Right cardiac atrium (tissue), 5 donors: ENCODE measurements at regions not wholly inside any gene's neighbourhood (a gene's known extent, or its start where the extent isn't known, plus 50 kb on each side); places are given as distances from the start of the nearest gene placed in this dataset.

Experiments
- ATAC-seq, 2 donors: fragments of 200-7000 bp; cut with Tn5 transposase; one replicate each; pipeline versions ENCODE4 v1.8.0 to v1.9.1; 2020; ENCODE audit warnings: moderate library complexity in 2 of 2, mild to moderate bottlenecking in 1 of 2
- DNase-seq, 3 donors: peaks; one replicate each; pipeline ENCODE4 v3.0.0-alpha.2; 2020
- H3K27ac ChIP-seq: one replicate; pipeline ENCODE4 v1.5.1; 2013; ENCODE audit warnings: mild to moderate bottlenecking, low read length, control low read depth, moderate library complexity
- H3K27me3 ChIP-seq: one replicate; pipeline ENCODE4 v1.6.1; 2013; ENCODE audit not compliant: control insufficient read depth, insufficient read depth
- H3K4me1 ChIP-seq: one replicate; pipeline ENCODE4 v1.6.1; 2013; ENCODE audit warnings: low read length; ENCODE audit not compliant: control insufficient read depth, insufficient read depth
- H3K4me3 ChIP-seq: one replicate; pipeline ENCODE4 v1.5.1; 2013; ENCODE audit warnings: low read length, control low read depth
- H3K9me3 ChIP-seq: one replicate; pipeline ENCODE4 v1.6.1; 2013; ENCODE audit warnings: low read length; ENCODE audit not compliant: control insufficient read depth
- WGBS: extraction: QIAGEN DNeasy Blood & Tissue Kit; methylation state at CpG from one replicate; pipeline ENCODE4 v1.1.7; 2013; 5-methylcytosine and 5-hydroxymethylcytosine counted together
- intact Hi-C, 4 donors: fragments of 100-400 bp; cut with DNase I; formaldehyde crosslinking; loops; one replicate each; pipeline versions ENCODE4 v1.11.0 to v1.14.0; 2022 to 2023
- donor health status: healthy with polysubstance abuse.
- donor health status: DM: no; HTN: yes; CAD: no.
- donor health status: DM: no; HTN: no; CAD: no.
- donor health status: DM: no; HTN: yes; CAD: no; lungs with severe emphysema.
- donor health status: DM: yes; HTN: yes; CAD: no.

DNA sequence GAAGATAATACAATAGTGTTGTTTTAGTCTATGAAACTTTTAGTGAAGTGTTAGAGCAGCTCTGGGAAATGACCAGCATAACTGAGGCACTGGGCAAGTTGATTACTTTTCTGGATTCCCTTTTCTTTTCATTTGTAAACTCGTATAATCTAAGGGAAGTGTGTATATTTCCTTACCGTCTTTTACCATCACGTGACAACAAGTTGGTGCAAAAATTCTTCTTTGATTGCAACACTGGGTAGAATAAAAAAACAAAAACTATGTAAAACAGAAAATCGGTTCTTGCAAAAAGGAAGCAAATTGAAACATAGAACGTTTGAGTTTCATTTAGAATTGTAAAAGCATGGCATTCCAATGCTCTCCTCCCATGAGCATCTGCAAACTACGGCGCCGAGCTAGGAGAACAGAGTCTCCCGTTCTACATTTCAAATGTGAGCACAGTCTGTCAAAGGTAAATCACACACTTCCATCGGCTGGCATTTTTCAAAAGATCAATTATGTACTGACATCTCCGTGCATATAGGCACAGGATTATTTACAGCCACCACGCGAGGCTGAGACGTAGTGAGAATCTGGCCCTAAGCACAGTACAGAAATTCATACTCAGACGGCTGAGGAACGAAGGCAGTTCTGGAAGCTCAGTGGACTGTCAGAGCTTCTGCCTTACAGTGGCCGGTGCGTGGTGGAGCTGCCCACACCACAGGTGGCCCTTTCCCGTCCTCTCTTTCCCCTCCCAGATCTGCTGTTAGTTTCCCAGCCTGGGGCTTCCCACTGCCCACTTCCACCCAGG is 314.0 kb downstream of the BMP7 start:
- intact Hi-C loops, result no loop called here
- DNase-seq, result no peak
- H3K9me3 ChIP-seq, result no peaks in the 10 kb centered on the region
- H3K27ac ChIP-seq, result no peak overlapping the region
- H3K4me3 ChIP-seq, result no peak overlapping the region
- H3K27me3 ChIP-seq, result no peaks in the 10 kb centered on the region
- no peak for ATAC-seq
- no peaks in the 10 kb centered on the region for H3K4me1 ChIP-seq
- WGBS, result 58% methylated on average over 19 of the region's 19 CpGs

DNA sequence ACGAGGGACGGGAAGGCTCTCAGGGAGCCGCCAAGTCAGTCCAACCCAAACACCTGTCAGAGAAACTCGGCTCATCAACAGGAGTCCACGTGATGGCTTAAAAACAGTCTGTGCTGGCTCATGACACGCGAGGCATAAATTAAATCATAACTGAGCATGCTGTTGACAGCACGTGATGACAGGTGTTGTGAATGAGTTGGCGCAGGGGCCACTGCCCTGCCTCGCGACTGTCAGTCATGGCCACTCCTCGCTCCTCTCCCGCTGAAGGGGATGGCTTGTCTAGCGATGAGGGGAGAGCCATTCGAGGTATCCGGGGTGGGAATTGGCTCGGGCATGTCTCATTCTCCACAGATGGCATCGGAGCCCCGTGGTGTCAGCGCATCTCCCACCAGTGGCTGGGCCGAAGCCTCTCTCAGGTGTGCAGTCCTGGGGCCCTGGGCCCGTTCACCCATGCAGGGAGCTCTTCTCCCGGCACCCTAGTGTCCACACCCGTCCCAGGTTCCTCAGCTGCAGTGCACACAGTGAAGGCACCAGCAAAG is 313.3 kb downstream of the BMP7 start:
- H3K9me3 ChIP-seq, result no peaks in the 10 kb centered on the region
- intact Hi-C loops, result no loop called here
- no peaks in the 10 kb centered on the region for H3K4me1 ChIP-seq
- H3K27ac ChIP-seq, result no peak overlapping the region
- H3K4me3 ChIP-seq, result no peak overlapping the region
- WGBS, result 52% methylated on average over 24 of the region's 24 CpGs
- DNase-seq (no peak), ATAC-seq (no peak)
- no peaks in the 10 kb centered on the region for H3K27me3 ChIP-seq

DNA sequence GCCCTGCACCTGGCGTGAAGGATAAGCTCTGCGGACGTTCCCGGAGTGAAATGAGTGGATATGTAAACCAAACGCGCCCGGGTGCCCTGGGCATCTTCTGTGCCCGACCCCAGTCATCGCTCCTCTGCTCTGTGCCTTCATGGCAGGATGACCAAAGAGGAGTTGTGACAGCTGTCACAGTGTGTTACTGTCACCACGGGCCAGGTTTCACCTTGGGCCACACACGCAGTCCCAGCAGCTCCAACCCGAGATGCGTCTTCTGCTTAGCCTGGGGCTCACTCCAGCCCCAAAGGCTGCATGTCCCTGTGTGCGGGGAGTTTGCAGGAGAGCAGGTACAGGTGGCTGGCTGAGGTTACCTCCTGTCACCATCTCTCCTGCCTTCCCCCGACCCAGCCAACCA is 311.6 kb downstream of the BMP7 start:
- no peaks in the 10 kb centered on the region for H3K27me3 ChIP-seq
- WGBS, result 76% methylated on average over 15 of the region's 15 CpGs

DNA sequence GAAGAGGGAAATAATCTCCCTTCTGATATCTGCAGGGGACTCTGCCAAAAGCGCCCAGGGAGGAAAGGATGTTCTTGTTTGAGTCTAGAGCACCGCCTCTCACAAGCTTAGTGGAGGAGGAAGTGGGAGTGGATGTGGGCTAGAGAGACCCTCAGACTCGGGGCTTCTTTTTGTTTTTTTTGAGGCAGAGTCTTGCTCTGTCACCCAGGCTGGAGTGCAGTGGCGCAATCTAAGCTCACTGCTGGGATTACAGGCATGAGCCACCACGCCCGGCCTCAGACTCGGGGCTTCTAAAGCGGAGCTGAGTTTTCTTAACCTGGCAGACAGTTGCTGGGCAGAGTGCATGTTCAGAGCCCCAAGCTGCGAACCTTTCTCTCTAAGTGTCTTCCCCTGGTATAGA is 310.8 kb downstream of the BMP7 start:
- ATAC-seq (no peak), DNase-seq (no peak)
- Histone ChIP-seq H3K27ac (no peak overlapping the region), H3K4me3 (no peak overlapping the region), H3K4me1 (no peaks in the 10 kb centered on the region), H3K27me3 (no peaks in the 10 kb centered on the region), H3K9me3 (no peaks in the 10 kb centered on the region)
- WGBS, result 31% methylated on average over 9 of the region's 9 CpGs
- intact Hi-C loops, result no loop called here

More for the DNA sequence above, 311.6 kb downstream of the BMP7 start:
- intact Hi-C loops, result no loop called here
- Histone ChIP-seq H3K4me3 (no peak overlapping the region), H3K27ac (no peak overlapping the region), H3K4me1 (no peaks in the 10 kb centered on the region), H3K9me3 (no peaks in the 10 kb centered on the region)
- no peak for DNase-seq
- ATAC-seq, result no peak

DNA sequence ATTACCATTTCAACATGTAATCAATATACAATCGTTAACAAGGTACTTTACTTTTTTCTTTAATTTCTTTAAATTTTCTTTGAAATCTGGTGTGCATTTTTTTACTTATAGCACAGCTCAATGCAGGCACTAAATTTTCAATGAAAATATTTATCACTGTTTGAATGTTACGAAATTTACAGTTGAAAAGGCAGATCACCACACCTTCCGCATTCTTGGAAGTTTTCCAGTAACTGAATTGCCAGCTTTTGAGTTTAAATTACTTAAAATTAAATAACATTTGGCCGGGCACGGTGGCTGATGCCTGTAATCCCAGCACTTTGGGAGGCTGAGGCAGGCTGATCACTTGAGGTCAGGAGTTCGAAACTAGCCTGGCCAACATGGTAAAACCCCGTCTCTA is 309.9 kb downstream of the BMP7 start:
- H3K27ac ChIP-seq, result no peak overlapping the region
- no peaks in the 10 kb centered on the region for H3K27me3 ChIP-seq
- WGBS, result 83% methylated on average over 7 of the region's 7 CpGs
- intact Hi-C loops, result no loop called here
- ATAC-seq, result no peak
- H3K9me3 ChIP-seq, result no peaks in the 10 kb centered on the region
- no peak for DNase-seq
- no peaks in the 10 kb centered on the region for H3K4me1 ChIP-seq
- H3K4me3 ChIP-seq, result no peak overlapping the region

DNA sequence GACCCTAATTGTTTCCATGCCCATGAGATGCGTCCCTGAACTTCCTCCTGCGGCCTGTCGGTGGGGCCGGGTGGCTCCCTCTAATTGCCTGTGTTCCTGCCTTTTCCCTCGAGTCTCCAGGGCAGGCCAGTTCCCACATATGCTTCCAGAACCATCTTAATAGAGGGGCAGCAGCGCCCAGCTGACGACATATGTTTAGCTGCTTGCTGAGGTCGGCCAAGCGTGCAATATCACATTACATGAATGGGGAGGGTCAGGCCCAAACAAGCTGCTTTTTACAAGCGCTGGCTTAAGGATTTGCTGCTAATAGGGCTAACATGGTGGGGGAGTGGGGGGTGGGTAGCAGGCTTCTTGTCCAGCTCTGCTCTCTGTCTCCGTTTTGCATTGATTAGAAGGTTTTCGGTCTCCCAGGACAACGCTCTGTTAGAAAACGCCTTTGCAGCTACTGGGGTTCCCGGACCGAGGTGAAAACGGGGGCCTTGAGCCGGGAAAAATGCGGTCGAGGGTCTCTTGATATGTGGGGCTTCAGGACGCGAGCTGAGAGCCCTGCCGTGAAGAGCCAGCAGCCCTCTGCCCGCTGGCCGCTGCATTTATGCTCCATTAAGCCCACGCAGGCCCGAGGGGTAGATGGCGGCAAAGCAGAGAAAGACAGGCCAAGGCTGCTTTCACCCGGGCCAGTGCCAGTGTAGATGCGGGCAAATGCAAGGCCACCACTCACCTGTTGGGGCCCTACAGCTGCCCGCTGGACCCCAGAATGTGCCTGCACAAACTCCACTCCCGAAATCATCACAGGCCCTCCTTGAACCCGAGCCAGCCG is 308.5 kb downstream of the BMP7 start:
- H3K9me3 ChIP-seq, result no peaks in the 10 kb centered on the region
- H3K4me1 ChIP-seq, result no peaks in the 10 kb centered on the region
- DNase-seq, result no peak
- 62% methylated on average over 34 of the region's 34 CpGs for WGBS
- no peak for ATAC-seq
- intact Hi-C loops, result no loop called here
- no peaks in the 10 kb centered on the region for H3K27me3 ChIP-seq
- no peak overlapping the region for H3K27ac ChIP-seq
- no peak overlapping the region for H3K4me3 ChIP-seq

DNA sequence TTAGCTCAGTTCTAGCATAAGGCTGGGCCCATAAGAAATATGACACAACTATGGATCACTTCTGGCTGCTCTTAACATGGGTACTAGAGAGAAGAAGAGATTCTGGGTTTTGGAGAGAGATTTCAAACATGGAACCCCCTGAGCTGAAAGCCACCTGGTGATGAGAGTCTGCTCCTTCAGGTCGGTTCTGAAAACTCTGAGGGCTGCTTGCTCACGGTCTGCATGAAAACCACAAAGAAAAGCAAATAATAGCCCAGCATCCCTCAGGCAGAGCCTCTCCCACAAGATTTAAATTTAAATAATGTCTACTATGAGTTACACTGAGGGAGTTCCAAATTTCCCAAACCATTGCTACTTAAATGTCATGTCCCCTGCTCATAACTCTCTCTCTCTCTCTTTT is 301.5 kb downstream of the BMP7 start:
- Histone ChIP-seq H3K9me3 (no peaks in the 10 kb centered on the region), H3K27ac (no peak overlapping the region), H3K27me3 (no peaks in the 10 kb centered on the region), H3K4me3 (no peak overlapping the region), H3K4me1 (no peaks in the 10 kb centered on the region)
- WGBS, result 49% methylated on average over 2 of the region's 2 CpGs
- ATAC-seq (no peak), DNase-seq (no peak)
- intact Hi-C loops, result no loop called here

DNA sequence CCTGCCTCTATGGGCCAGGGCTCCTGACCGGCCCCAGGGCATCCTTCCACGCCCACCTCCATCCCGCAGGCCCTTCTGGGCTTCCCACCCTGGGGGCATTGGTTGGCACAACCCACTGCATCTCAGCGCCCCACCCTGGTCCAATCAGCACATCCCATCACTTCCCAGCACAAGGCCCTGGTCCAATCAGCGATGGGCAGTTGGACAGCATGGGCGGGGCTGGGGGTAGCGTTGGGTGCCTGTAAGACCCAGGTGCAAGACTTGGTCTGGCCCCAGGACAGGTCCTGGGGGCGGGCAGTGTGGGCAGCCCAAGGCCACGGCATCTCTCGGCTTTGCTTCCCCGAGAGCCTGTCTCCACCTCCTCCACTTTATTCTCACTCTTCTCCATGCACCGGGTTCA is 298.5 kb downstream of the BMP7 start:
- Histone ChIP-seq H3K9me3 (no peaks in the 10 kb centered on the region), H3K4me1 (no peaks in the 10 kb centered on the region), H3K27me3 (no peaks in the 10 kb centered on the region), H3K27ac (no peak overlapping the region), H3K4me3 (no peak overlapping the region)
- DNase-seq (no peak), ATAC-seq (no peak)
- WGBS, result 70% methylated on average over 12 of the region's 12 CpGs
- intact Hi-C loops, result no loop called here

DNA sequence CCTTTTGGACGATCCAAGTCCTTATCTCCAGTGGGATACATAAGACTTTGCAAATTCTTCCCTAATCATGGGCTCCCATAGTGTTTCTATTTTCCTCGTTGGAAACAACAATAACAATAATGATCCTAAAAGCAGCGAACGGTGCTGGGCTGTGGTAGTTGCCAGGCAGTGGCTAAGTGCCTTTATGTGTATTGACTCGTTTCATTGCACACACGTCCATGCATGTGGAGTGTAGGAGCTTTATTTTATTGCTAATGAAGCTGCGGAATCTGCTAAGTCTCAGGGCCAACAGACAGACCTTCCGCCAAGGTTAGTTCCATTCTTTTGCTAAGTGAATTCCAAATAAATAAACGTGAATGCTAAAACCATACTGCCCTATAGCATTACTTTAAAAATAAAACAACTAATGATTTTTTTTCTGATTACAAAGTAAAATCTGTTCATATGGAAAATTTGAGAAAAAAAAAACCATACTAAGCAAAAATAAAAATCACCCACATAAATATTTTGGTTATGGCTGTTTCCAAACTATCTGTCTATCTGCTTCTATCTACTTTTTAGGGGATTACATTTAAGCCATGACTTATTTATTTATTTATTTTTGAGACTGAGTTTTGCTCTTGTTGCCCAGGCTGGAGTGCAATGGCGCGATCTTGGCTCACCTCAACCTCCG is 297.9 kb downstream of the BMP7 start:
- H3K27ac ChIP-seq, result no peak overlapping the region
- DNase-seq (no peak), ATAC-seq (no peak)
- no peaks in the 10 kb centered on the region for H3K9me3 ChIP-seq
- H3K4me3 ChIP-seq, result no peak overlapping the region
- intact Hi-C loops, result no loop called here
- H3K27me3 ChIP-seq, result no peaks in the 10 kb centered on the region
- no peaks in the 10 kb centered on the region for H3K4me1 ChIP-seq
- WGBS, result 56% methylated on average over 12 of the region's 12 CpGs

DNA sequence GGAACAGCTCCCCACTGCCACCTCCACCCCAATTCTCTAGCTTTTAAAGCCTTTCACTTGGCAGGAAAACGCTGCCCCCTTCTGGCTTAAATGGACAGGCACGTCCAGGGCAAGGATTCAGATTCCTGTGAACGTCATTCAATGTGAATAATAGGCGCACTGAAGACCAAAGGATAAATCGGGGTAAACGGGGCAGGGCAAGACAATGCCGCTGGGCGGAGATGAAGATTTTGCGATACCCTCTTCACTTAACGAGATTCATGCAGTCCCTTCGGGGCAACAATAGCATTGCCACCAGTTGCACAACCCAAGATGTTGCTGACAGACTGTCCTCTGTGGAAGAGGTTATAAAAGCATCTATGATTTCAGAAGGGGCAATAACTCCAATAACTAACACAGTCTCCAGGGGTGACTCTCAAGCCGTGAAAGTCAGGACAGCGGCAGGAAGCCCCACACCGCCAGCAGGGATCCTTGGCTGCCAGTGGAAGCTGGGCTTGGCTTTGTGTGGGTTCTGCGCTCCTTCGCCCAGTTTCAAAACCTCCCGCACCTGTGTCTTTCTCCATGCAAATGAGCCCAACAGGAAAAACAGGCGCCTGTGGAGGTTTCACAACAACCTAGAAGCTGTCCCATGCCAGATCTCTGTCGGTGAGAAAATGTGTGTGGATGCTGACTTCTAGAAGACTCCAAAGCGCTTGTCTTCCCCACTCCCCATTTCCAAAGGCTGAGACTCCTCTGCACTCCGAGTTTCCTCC is 291.8 kb downstream of the BMP7 start:
- no peak for ATAC-seq
- Histone ChIP-seq H3K27ac (no peak overlapping the region), H3K9me3 (peaks cover 3% of the 10 kb centered on the region), H3K27me3 (no peaks in the 10 kb centered on the region), H3K4me3 (no peak overlapping the region), H3K4me1 (no peaks in the 10 kb centered on the region)
- intact Hi-C loops, result loop anchor here in 1 of 4 donors (10.0 kb wide), 1 partner anchor 420 kb away; no protein-coding TSS in a partner anchor
- no peak for DNase-seq
- WGBS, result 12% methylated on average over 21 of the region's 21 CpGs
